ENCODE measurements at regions not wholly inside any gene's neighbourhood (a gene's known extent, or its start where the extent isn't known, plus 50 kb on each side); places are given as distances from the start of the nearest gene placed in this dataset.

DNA sequence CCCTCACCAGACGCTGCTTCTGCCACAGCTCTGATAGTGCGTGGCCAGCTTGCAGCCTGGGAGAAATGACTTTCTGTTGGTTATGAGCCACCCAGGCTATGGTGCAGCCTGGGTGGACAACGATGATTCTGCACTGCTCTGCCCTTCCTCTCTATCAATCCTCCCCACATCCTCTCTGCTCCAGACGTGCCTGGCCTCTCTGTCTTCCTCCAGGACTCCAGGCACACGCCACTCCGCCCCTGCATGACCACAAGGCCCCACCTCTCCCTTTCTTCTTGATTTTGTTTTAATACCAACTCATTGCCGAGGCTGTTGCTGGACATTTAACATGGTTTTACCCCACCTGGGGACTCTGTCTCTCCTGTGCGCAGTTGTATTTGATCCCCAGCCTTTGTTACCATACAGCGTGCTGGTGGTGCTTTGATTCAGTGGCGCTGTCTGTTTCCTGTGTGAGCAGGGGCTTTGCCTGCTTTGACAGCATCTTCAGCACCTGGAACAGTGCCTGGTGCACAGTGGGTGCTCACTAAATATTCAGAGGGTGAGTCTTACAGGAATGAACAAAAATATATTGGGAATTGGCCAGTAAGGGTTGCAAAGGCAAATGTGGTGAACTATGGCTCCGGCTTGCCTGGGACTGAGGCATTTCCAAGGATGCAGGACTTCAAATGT, 280.9 kb downstream of the CDH26 start:
- no peak for ATAC-seq (replicated peaks; ENCODE audit: extremely low read depth, poor library complexity, severe bottlenecking)
- DNase-seq (ENCODE audit: low spot score in 2 of 2), result no peak
- Mint-ChIP-seq H3K4me1 (no peaks in the 10 kb centered on the region), H3K36me3 (ENCODE audit: insufficient read depth) (no peaks in the 10 kb centered on the region), H3K27me3 (no peaks in the 10 kb centered on the region), H3K9me3 (no peaks in the 10 kb centered on the region), H3K4me3 (no peak overlapping the region), H3K27ac (ENCODE audit: low read depth) (no peak overlapping the region)

DNA sequence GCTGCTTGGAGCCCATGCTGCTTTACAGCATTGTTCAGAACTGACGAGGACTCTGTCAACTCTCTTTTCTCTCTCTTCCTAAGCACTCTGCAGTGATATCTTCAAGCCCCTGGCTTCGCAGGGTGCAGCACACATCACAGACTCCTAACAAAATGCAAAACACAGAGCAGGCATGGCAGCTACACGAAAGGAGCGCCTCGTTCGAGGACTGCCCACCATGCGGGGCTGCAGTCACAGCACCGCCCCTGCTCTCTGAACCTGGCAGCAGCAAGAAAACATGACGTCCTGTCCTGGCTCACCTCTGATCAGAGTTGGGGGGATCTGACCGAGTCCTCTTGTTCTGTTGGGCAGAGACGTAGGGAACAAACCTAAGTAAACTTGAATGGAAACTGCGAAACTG, 281.7 kb downstream of the CDH26 start:
- H3K27ac Mint-ChIP-seq (ENCODE audit: low read depth), result no peak overlapping the region
- no peaks in the 10 kb centered on the region for H3K9me3 Mint-ChIP-seq
- no peaks in the 10 kb centered on the region for H3K36me3 Mint-ChIP-seq (ENCODE audit: insufficient read depth)
- H3K4me3 Mint-ChIP-seq, result no peak overlapping the region
- no peaks in the 10 kb centered on the region for H3K4me1 Mint-ChIP-seq
- DNase-seq (ENCODE audit: low spot score in 2 of 2) (no peak), ATAC-seq (replicated peaks; ENCODE audit: extremely low read depth, poor library complexity, severe bottlenecking) (no peak)
- H3K27me3 Mint-ChIP-seq, result no peaks in the 10 kb centered on the region

DNA sequence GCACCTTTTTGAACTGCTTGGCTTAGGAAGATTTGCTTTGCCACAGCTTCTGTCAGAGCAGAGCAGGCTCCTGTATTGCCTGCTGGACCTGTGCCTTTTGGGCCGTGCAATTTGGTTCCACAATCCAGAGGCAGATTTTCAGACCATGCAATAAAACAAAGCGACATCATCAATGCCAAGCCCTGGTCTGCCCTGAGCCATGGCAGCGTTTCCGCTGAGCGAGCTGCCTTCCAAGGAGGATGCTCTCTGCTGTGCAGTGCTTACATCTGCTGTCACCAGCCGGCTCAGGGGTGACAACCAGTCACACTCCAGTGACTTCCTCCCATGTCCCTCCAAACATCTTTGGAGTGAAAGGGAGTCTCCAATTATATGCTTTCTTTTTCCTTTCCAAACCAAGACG, 282.2 kb downstream of the CDH26 start:
- Mint-ChIP-seq H3K4me3 (no peak overlapping the region), H3K9me3 (no peaks in the 10 kb centered on the region), H3K36me3 (ENCODE audit: insufficient read depth) (no peaks in the 10 kb centered on the region), H3K4me1 (no peaks in the 10 kb centered on the region), H3K27ac (ENCODE audit: low read depth) (no peak overlapping the region), H3K27me3 (no peaks in the 10 kb centered on the region)
- no peak for ATAC-seq (replicated peaks; ENCODE audit: extremely low read depth, poor library complexity, severe bottlenecking)
- DNase-seq (ENCODE audit: low spot score in 2 of 2), result no peak

DNA sequence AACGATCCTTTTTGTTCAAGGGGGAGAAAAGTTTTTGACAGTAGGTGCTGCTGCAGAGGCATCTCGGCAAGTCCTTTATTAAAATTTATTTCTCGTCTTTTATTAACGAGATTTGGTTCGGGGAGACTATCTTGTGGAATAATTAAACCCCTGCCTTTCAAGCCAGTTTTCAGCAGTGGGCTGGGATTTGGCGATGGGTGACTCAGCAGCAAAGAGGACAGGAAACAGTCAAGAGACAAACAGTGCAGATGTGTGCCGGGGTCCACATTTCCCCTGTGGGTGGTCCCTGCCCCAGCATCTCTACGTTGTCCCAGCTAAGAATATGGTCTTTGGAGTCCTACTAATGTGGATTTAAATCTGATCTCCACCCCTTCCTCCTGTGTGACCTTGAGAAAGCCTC, 282.8 kb downstream of the CDH26 start:
- no peaks in the 10 kb centered on the region for H3K9me3 Mint-ChIP-seq
- no peak overlapping the region for H3K27ac Mint-ChIP-seq (ENCODE audit: low read depth)
- H3K27me3 Mint-ChIP-seq, result no peaks in the 10 kb centered on the region
- H3K4me1 Mint-ChIP-seq, result no peaks in the 10 kb centered on the region
- ATAC-seq (replicated peaks; ENCODE audit: extremely low read depth, poor library complexity, severe bottlenecking) (no peak), DNase-seq (ENCODE audit: low spot score in 2 of 2) (no peak)
- H3K4me3 Mint-ChIP-seq, result no peak overlapping the region
- H3K36me3 Mint-ChIP-seq (ENCODE audit: insufficient read depth), result no peaks in the 10 kb centered on the region

DNA sequence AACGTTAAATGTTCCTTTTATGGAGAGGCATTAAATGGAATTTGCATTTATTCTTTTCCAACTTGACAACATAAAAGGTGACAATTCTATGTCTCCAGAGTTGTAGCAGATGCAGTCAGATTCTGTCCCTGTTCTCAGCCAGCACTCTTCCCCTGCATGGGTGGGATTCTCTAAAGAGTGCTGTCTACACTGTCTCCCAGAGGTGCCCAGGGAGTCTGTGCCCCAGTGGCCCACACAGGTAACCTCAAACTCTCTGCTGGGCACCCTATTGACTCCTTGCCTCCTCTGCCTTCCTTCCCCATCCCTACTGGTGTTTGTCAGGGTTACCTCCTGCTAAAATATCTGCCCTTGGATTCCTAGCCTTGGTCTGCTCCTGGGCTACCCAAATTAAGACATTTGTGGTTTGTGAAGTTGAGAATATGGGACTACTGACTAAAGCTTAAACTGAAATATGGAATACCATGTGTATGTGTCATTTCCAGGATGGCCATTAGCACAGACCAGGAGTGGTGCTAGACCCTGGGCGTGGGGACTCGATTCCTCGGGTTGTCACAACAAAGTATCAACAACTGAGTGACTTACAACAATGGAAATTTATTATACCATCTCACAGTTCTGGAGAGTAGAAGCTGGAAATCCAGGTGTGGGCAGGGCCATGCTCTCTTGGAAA, 284.7 kb downstream of the CDH26 start:
- ATAC-seq (replicated peaks; ENCODE audit: extremely low read depth, poor library complexity, severe bottlenecking), result no peak
- Mint-ChIP-seq H3K4me1 (no peaks in the 10 kb centered on the region), H3K36me3 (ENCODE audit: insufficient read depth) (no peaks in the 10 kb centered on the region), H3K4me3 (no peak overlapping the region), H3K27ac (ENCODE audit: low read depth) (no peak overlapping the region), H3K9me3 (no peaks in the 10 kb centered on the region), H3K27me3 (no peaks in the 10 kb centered on the region)
- no peak for DNase-seq (ENCODE audit: low spot score in 2 of 2)

DNA sequence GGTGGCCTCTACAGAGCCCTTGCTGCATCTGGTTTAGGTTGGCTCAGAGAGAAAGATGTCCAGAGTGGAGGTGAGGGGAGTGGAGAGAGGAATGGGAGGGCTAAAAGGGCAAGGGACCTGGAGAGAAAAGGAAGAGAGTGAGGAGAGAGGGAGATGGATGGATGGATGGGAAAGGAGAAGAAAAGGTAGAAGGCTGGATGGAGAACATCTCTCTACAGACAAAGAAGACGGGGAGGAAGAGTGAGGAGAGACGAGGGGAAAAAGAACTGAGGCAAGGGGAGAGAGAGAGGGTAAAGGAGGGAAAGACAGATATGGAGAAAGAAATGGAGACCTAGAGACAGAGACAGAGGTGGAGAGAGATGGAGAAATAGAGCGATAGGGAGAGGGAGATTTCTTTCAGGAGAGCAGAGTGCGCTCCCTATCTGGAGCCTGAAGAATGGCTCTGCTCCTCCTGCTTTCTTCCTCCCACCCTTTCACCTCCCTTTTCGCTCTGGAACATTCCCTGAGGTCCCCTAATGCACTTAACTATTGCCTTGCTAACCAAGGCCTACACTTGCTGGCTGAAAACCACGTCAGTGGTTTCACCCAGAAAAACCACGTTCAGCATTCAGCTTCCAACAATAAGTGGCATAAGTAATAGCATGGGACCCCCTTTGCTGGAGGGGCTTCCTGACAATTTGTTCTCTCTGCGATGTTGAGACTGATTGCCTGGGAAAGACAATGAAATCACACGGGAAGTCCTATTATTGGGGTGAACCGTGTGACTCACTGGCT, 286.3 kb downstream of the CDH26 start:
- no peaks in the 10 kb centered on the region for H3K9me3 Mint-ChIP-seq
- DNase-seq (ENCODE audit: low spot score in 2 of 2) (no peak), ATAC-seq (replicated peaks; ENCODE audit: extremely low read depth, poor library complexity, severe bottlenecking) (no peak)

DNA sequence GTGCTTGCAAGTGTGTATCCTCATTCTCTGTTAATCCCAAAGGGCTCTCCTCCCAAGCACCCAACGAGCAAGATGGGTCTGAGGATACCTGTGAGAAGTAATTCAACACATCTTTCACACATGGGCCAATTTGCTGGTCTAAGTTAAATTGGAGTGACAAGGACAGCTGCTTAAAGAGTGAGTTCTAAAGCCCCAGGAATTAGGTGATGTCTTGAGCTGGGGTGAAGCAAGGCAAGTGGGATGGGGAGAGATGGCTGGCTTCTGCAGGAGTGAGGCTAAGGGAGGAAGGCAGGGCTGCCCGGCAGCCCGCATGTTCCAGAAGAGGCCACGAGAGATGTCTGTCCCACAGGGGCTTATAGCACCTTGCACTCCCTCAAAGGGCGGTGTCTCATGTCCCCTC, 288.5 kb downstream of the CDH26 start:
- H3K4me1 Mint-ChIP-seq, result no peaks in the 10 kb centered on the region
- peaks cover 3% of the 10 kb centered on the region for H3K36me3 Mint-ChIP-seq (ENCODE audit: insufficient read depth)
- H3K4me3 Mint-ChIP-seq, result no peak overlapping the region
- H3K27me3 Mint-ChIP-seq, result no peaks in the 10 kb centered on the region
- DNase-seq (ENCODE audit: low spot score in 2 of 2), result no peak
- H3K9me3 Mint-ChIP-seq, result no peaks in the 10 kb centered on the region
- H3K27ac Mint-ChIP-seq (ENCODE audit: low read depth), result no peak overlapping the region
- ATAC-seq (replicated peaks; ENCODE audit: extremely low read depth, poor library complexity, severe bottlenecking), result no peak

More for the DNA sequence above, 286.3 kb downstream of the CDH26 start:
- peaks cover 2% of the 10 kb centered on the region for H3K36me3 Mint-ChIP-seq (ENCODE audit: insufficient read depth)
- no peak overlapping the region for H3K4me3 Mint-ChIP-seq
- no peak overlapping the region for H3K27ac Mint-ChIP-seq (ENCODE audit: low read depth)
- no peaks in the 10 kb centered on the region for H3K27me3 Mint-ChIP-seq
- H3K4me1 Mint-ChIP-seq, result no peaks in the 10 kb centered on the region

DNA sequence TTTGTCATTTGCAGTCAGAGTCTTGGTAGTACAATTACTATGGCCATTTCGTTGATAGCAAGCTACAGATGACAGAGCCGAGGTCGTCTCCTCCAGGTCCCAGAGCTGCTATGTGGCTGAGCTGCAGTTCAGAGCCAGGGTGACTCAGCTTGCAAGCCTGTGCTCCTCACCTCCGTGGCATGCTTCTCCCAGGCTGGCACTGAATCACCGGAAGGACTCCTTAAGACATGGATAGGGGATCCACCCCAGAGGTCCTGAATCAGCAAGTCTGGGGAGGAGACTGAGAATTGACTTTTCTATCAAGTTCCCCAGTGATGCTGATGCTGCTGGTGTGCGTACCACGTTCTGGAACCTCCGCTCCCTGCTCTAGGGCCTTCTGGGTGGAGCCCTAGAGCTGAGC, 291.2 kb downstream of the CDH26 start:
- Mint-ChIP-seq H3K27ac (ENCODE audit: low read depth) (no peak overlapping the region), H3K27me3 (no peaks in the 10 kb centered on the region), H3K4me1 (no peaks in the 10 kb centered on the region), H3K9me3 (no peaks in the 10 kb centered on the region), H3K36me3 (ENCODE audit: insufficient read depth) (peaks cover 3% of the 10 kb centered on the region), H3K4me3 (no peak overlapping the region)
- ATAC-seq (replicated peaks; ENCODE audit: extremely low read depth, poor library complexity, severe bottlenecking) (no peak), DNase-seq (ENCODE audit: low spot score in 2 of 2) (no peak)

DNA sequence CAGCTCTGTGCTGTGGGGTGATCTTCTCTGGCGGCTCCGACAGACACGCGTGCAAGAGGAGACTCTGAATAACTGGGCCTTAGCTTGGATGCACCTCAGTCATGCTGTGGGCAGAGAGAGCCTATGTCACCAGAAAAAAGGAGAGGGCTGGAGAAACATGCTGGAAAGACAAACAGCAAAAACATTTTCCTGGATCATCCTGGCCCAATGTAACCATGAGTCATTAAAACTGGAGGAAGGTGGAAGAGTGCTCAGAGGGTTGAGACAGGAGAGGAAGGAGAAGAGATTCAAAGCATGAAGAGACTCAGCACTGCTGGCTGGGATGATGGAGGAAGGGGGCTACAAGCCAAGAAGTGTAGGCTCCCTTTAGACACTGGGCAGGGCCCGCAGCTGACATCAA, 292.0 kb downstream of the CDH26 start:
- DNase-seq (ENCODE audit: low spot score in 2 of 2) (no peak), ATAC-seq (replicated peaks; ENCODE audit: extremely low read depth, poor library complexity, severe bottlenecking) (no peak)
- H3K36me3 Mint-ChIP-seq (ENCODE audit: insufficient read depth), result peaks cover 3% of the 10 kb centered on the region
- no peaks in the 10 kb centered on the region for H3K4me1 Mint-ChIP-seq
- H3K9me3 Mint-ChIP-seq, result no peaks in the 10 kb centered on the region
- no peaks in the 10 kb centered on the region for H3K27me3 Mint-ChIP-seq
- H3K4me3 Mint-ChIP-seq, result no peak overlapping the region
- no peak overlapping the region for H3K27ac Mint-ChIP-seq (ENCODE audit: low read depth)

DNA sequence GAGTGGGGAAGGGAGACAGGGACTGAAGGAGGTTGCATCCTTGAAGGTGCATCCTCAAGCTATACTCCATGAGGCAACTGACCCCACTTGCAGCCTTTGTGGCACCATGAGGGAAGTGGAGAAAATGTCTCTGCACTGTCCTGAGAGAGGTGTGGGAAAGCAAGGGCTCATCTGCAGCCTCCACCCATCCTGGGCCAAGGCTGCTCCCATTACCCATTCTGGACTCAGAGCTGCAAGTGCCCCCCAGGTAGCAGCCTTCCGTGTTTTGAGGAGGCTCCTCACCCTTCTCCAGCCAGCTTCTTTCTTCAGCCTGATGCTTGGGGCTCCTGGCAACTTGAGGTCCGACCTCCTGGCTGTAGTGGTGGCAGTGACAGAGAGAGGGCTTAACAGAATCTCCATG, 294.6 kb downstream of the CDH26 start:
- peaks cover 3% of the 10 kb centered on the region for H3K36me3 Mint-ChIP-seq (ENCODE audit: insufficient read depth)
- no peak overlapping the region for H3K27ac Mint-ChIP-seq (ENCODE audit: low read depth)
- H3K27me3 Mint-ChIP-seq, result no peaks in the 10 kb centered on the region
- ATAC-seq (replicated peaks; ENCODE audit: extremely low read depth, poor library complexity, severe bottlenecking) (no peak), DNase-seq (ENCODE audit: low spot score in 2 of 2) (no peak)
- no peaks in the 10 kb centered on the region for H3K4me1 Mint-ChIP-seq
- H3K9me3 Mint-ChIP-seq, result no peaks in the 10 kb centered on the region
- H3K4me3 Mint-ChIP-seq, result no peak overlapping the region

DNA sequence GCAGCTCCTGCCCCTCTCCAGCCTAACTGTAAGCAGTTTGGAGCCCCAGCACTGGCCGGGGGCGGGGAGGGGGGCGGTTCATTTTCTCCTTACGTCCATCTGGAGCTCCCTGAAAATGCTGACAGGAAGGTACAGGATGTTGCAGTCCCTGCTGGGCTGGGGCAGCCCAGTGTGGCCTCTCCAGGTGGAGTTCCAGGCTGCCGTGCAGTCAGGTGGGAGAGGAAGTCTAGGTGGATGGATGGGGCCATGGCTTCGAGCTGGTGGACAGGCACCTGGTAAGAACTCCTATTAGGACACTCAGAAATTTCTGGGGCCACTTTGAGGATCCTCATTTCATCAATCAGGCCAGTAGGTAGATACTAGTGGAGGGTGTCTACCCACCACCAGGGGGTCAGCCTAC, 295.2 kb downstream of the CDH26 start:
- ATAC-seq (replicated peaks; ENCODE audit: extremely low read depth, poor library complexity, severe bottlenecking), result no peak
- no peaks in the 10 kb centered on the region for H3K27me3 Mint-ChIP-seq
- DNase-seq (ENCODE audit: low spot score in 2 of 2), result no peak

DNA sequence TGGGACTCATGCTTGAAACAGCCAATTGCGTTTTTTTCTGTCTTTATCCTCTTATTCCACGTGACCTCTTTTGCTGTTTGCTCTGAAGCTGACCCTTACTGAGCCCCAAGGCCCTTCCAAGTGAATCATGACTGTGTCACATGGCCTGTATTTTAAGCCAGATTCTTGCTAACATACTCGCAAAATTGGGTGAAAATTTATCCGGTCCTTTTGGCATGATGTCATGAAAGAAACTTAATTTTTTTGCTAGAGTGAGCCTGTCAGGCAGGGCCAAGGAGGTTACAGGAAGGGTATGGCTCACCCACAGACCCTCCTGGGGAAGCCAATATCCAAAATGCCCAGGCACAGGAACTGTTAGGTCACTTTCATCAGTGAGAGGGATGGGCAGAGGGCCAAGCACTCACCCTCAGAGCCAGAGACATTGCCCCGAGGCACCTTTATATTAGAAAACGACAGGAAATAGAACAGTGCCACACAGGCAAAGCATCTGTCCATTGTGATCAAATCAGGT, 296.7 kb downstream of the CDH26 start:
- no peak overlapping the region for H3K27ac Mint-ChIP-seq (ENCODE audit: low read depth)
- DNase-seq (ENCODE audit: low spot score in 2 of 2) (no peak), ATAC-seq (replicated peaks; ENCODE audit: extremely low read depth, poor library complexity, severe bottlenecking) (no peak)
- no peaks in the 10 kb centered on the region for H3K27me3 Mint-ChIP-seq
- no peaks in the 10 kb centered on the region for H3K9me3 Mint-ChIP-seq
- no peaks in the 10 kb centered on the region for H3K4me1 Mint-ChIP-seq
- H3K36me3 Mint-ChIP-seq (ENCODE audit: insufficient read depth), result no peaks in the 10 kb centered on the region
- H3K4me3 Mint-ChIP-seq, result no peak overlapping the region

More for the DNA sequence above, 295.2 kb downstream of the CDH26 start:
- H3K4me1 Mint-ChIP-seq, result no peaks in the 10 kb centered on the region
- H3K36me3 Mint-ChIP-seq (ENCODE audit: insufficient read depth), result peaks cover 3% of the 10 kb centered on the region
- no peak overlapping the region for H3K4me3 Mint-ChIP-seq
- no peaks in the 10 kb centered on the region for H3K9me3 Mint-ChIP-seq
- H3K27ac Mint-ChIP-seq (ENCODE audit: low read depth), result no peak overlapping the region

DNA sequence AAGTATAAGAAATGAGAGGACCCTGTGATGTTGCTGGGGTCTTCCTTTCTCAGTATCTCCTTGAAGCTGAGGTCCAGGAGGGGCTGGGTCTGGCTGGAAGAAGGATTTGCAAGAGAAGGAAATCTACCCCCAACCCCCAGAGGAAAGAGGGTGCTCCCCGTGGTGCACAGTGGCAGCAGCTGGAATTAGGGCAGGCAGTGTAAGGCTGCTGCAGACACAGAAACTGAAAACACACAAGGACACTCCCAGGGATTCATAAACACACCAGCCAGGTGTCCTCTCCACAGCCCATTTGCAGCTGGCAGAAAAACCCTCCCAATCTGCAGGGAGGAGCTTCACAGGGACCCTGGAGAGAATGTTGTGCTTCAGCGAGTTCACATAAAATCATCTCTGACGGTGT, 297.2 kb downstream of the CDH26 start:
- ATAC-seq (replicated peaks; ENCODE audit: extremely low read depth, poor library complexity, severe bottlenecking), result no peak
- H3K27ac Mint-ChIP-seq (ENCODE audit: low read depth), result no peak overlapping the region

More for the DNA sequence above, 297.2 kb downstream of the CDH26 start:
- H3K4me3 Mint-ChIP-seq, result no peak overlapping the region
- H3K27me3 Mint-ChIP-seq, result no peaks in the 10 kb centered on the region
- H3K9me3 Mint-ChIP-seq, result no peaks in the 10 kb centered on the region
- no peaks in the 10 kb centered on the region for H3K4me1 Mint-ChIP-seq
- no peak for DNase-seq (ENCODE audit: low spot score in 2 of 2)
- no peaks in the 10 kb centered on the region for H3K36me3 Mint-ChIP-seq (ENCODE audit: insufficient read depth)
